Left colon (tissue), 2 donors: ENCODE measurements at regions not wholly inside any gene's neighbourhood (a gene's known extent, or its start where the extent isn't known, plus 50 kb on each side); places are given as distances from the start of the nearest gene placed in this dataset.

Experiments
- ATAC-seq: fragments of 200-7000 bp; cut with Tn5 transposase; one replicate; pipeline ENCODE4 v1.9.1; 2020; ENCODE audit warnings: mild to moderate bottlenecking, moderate library complexity
- DNase-seq, 2 donors: peaks; one replicate each; pipeline ENCODE4 v3.0.0-alpha.2; 2020
- intact Hi-C, 2 donors: fragments of 100-400 bp; cut with DNase I in 1 of 2; cut with micrococcal nuclease in 1 of 2; formaldehyde crosslinking; loops; one replicate each; pipeline versions ENCODE4 v1.11.2 to v1.14.0; 2022; cut with DNase I, micrococcal nuclease
- donor health status: DM: no; HTN: no; CAD: no.
- donor health status: DM: yes; HTN: yes; CAD: no.

GRCh38 chr15:87118846-87119245 lies 1039.2 kb downstream of the AGBL1 start:
- ATAC-seq = no peak
- no peak for DNase-seq
- intact Hi-C loops = no loop called here

GRCh38 chr15:87118435-87118834 lies 1038.8 kb downstream of the AGBL1 start:
- no peak for ATAC-seq

GRCh38 chr15:87115795-87116194 lies 1036.1 kb downstream of the AGBL1 start:
- ATAC-seq = no peak
- intact Hi-C loops = no loop called here

More at GRCh38 chr15:87118435-87118834, 1038.8 kb downstream of the AGBL1 start:
- intact Hi-C loops = no loop called here
- DNase-seq = no peak

GRCh38 chr15:87099916-87100315 lies 1020.2 kb downstream of the AGBL1 start:
- intact Hi-C loops = no loop called here

More at GRCh38 chr15:87115795-87116194, 1036.1 kb downstream of the AGBL1 start:
- DNase-seq = no peak

GRCh38 chr15:87089551-87089950 lies 1009.9 kb downstream of the AGBL1 start:
- intact Hi-C loops = no loop called here
- ATAC-seq = no peak
- no peak for DNase-seq

More at GRCh38 chr15:87099916-87100315, 1020.2 kb downstream of the AGBL1 start:
- DNase-seq = no peak
- ATAC-seq = no peak

GRCh38 chr15:87083201-87083600 lies 1003.5 kb downstream of the AGBL1 start:
- intact Hi-C loops = no loop called here
- DNase-seq (no peak), ATAC-seq (no peak)

- DNase-seq (no peak), ATAC-seq (no peak)
- intact Hi-C loops = no loop called here
Measured at GRCh38 chr15:87082581-87082980, 1002.9 kb downstream of the AGBL1 start.

GRCh38 chr15:87080547-87080946 lies 1000.9 kb downstream of the AGBL1 start:
- no peak for ATAC-seq
- no peak for DNase-seq
- intact Hi-C loops = no loop called here
